ENCODE measurements at regions not wholly inside any gene's neighbourhood (a gene's known extent, or its start where the extent isn't known, plus 50 kb on each side); places are given as distances from the start of the nearest gene placed in this dataset.

- Histone ChIP-seq H3K79me2 (no peaks in the 10 kb centered on the region), H3K4me1 (ENCODE audit: insufficient read depth) (no peaks in the 10 kb centered on the region), H3K4me3 (no peak overlapping the region), H4K20me1 (ENCODE audit: insufficient read depth, poor library complexity, severe bottlenecking) (no peaks in the 10 kb centered on the region), H3K27ac (no peak overlapping the region), H3K27me3 (no peaks in the 10 kb centered on the region), H2AFZ (no peak overlapping the region), H3K4me2 (no peak overlapping the region), H3K9me2 (replicated peaks; ENCODE audit: insufficient read depth) (no peaks in the 10 kb centered on the region), H3K36me3 (replicated peaks; ENCODE audit: insufficient read depth, low read depth) (no peaks in the 10 kb centered on the region), H3K9me3 (ENCODE audit: low read depth) (no peaks in the 10 kb centered on the region)
- TF ChIP-seq EZH2phosphoT487 (IDR thresholded peaks at IDR 0.05; ENCODE audit: low read depth, severe bottlenecking, unreplicated experiment): no peak
- no peak for TF ChIP-seq CTCF (IDR thresholded peaks at IDR 0.05; ENCODE audit: poor library complexity)
- no peak for TF ChIP-seq EZH2 (IDR thresholded peaks at IDR 0.05; ENCODE audit: borderline replicate concordance)
- DNase-seq (ENCODE audit: low spot score): no peak
- 95% methylated on average over 2 of the region's 2 CpGs for WGBS (ENCODE audit: low lambda C conversion rate, missing lambda C conversion rate)
These were observed 1291.6 kb upstream of the GYPC start for GRCh38 chr2:125364192-125364983.

- Histone ChIP-seq H3K79me2 (no peaks in the 10 kb centered on the region), H4K20me1 (ENCODE audit: insufficient read depth, poor library complexity, severe bottlenecking) (no peaks in the 10 kb centered on the region), H3K27me3 (no peaks in the 10 kb centered on the region), H3K9me3 (ENCODE audit: low read depth) (no peaks in the 10 kb centered on the region), H3K4me3 (no peak overlapping the region), H3K4me1 (ENCODE audit: insufficient read depth) (no peaks in the 10 kb centered on the region), H2AFZ (no peak overlapping the region), H3K4me2 (no peak overlapping the region), H3K36me3 (replicated peaks; ENCODE audit: insufficient read depth, low read depth) (no peaks in the 10 kb centered on the region), H3K27ac (no peak overlapping the region), H3K9me2 (replicated peaks; ENCODE audit: insufficient read depth) (no peaks in the 10 kb centered on the region)
- WGBS (ENCODE audit: low lambda C conversion rate, missing lambda C conversion rate): 82% methylated on average over 1 of the region's 1 CpG
- TF ChIP-seq CTCF (IDR thresholded peaks at IDR 0.05; ENCODE audit: poor library complexity) (no peak), EZH2 (IDR thresholded peaks at IDR 0.05; ENCODE audit: borderline replicate concordance) (no peak), EZH2phosphoT487 (IDR thresholded peaks at IDR 0.05; ENCODE audit: low read depth, severe bottlenecking, unreplicated experiment) (no peak)
- no peak for DNase-seq (ENCODE audit: low spot score)
These were observed 1291.0 kb upstream of the GYPC start for GRCh38 chr2:125364984-125365265.

GRCh38 chr2:125371867-125372266 lies 1284.1 kb upstream of the GYPC start:
- no peak for DNase-seq (ENCODE audit: low spot score)
- Histone ChIP-seq H4K20me1 (ENCODE audit: insufficient read depth, poor library complexity, severe bottlenecking) (no peaks in the 10 kb centered on the region), H3K9me3 (ENCODE audit: low read depth) (no peaks in the 10 kb centered on the region), H3K4me1 (ENCODE audit: insufficient read depth) (no peaks in the 10 kb centered on the region), H3K36me3 (replicated peaks; ENCODE audit: insufficient read depth, low read depth) (no peaks in the 10 kb centered on the region), H3K27ac (no peak overlapping the region), H3K27me3 (no peaks in the 10 kb centered on the region), H3K4me3 (no peak overlapping the region), H2AFZ (no peak overlapping the region), H3K79me2 (no peaks in the 10 kb centered on the region), H3K9me2 (replicated peaks; ENCODE audit: insufficient read depth) (no peaks in the 10 kb centered on the region), H3K4me2 (no peak overlapping the region)
- TF ChIP-seq EZH2 (IDR thresholded peaks at IDR 0.05; ENCODE audit: borderline replicate concordance) (no peak), EZH2phosphoT487 (IDR thresholded peaks at IDR 0.05; ENCODE audit: low read depth, severe bottlenecking, unreplicated experiment) (no peak), CTCF (IDR thresholded peaks at IDR 0.05; ENCODE audit: poor library complexity) (no peak)
